Sigmoid colon (tissue), 4 donors: ENCODE measurements at regions not wholly inside any gene's neighbourhood (a gene's known extent, or its start where the extent isn't known, plus 50 kb on each side); places are given as distances from the start of the nearest gene placed in this dataset.

Source experiments
- POLR2AphosphoS5 ChIP-seq, 4 donors: sonication (generic); formaldehyde crosslinking; IDR thresholded peaks; one replicate each; pipeline ENCODE4 v1.6.1; 2017; ENCODE audit warnings: antibody characterized with exemption in 4 of 4
- TF ChIP-seq, protein P1 (sequence below), 4 experiments: fragments of 450-650 bp in 3 of 4; fragments of 200-600 bp in 1 of 4; IDR thresholded peaks; one replicate each; pipeline ENCODE4 v1.5.1; 2016 to 2019; ENCODE audit warnings: antibody characterized with exemption in 4 of 4, mild to moderate bottlenecking in 3 of 4, moderate library complexity in 2 of 4

DNA sequence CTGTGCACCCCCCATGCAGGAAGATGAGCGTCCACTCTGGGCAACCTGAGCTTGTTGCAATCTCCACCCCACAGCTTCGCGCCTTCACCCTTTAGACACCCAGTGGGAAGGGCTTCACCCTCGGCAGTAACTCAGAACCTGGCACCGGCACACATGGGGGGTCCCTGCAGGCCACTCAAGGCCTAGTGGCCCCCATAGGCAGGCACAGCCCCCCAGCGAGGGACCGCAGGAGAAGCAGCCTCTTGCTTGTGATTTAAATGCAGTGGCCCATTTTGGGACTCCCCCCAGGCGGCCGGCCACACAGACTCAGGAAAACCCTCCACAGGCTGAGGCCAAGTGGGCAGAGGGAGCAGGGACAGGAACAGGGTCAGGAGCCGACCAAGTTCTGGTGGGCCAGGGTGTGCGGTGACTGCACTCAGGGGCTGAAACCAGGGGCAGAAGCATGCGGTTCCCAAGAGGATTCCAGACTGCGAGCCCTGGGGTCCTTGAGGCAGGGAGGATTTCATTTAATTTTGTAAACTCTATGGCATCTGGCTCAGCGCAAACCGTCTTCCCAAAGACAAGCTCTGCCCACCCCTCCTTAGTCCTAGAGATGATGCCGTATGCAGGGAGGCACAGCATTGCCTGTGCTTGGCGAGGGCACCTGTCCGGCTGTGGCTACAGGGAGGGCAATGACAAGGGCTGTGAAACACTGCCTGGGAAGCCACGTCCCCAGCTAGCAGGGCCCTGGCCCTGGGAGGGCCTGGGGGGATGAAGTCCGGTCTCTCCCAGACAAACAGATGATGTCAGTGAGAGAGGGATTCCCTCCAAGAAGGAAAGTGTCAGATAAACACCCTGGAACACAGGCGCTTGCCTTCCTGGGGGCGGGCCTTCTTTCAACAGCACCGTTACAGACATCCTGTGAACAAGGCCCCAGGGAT is 52.9 kb upstream of the GPR31 start:
- TF ChIP-seq, protein P1, sequence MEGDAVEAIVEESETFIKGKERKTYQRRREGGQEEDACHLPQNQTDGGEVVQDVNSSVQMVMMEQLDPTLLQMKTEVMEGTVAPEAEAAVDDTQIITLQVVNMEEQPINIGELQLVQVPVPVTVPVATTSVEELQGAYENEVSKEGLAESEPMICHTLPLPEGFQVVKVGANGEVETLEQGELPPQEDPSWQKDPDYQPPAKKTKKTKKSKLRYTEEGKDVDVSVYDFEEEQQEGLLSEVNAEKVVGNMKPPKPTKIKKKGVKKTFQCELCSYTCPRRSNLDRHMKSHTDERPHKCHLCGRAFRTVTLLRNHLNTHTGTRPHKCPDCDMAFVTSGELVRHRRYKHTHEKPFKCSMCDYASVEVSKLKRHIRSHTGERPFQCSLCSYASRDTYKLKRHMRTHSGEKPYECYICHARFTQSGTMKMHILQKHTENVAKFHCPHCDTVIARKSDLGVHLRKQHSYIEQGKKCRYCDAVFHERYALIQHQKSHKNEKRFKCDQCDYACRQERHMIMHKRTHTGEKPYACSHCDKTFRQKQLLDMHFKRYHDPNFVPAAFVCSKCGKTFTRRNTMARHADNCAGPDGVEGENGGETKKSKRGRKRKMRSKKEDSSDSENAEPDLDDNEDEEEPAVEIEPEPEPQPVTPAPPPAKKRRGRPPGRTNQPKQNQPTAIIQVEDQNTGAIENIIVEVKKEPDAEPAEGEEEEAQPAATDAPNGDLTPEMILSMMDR (IDR thresholded peaks at IDR 0.05): no peak
- peak in 2 of 4 donors; percentile 10 to 14 for TF ChIP-seq POLR2AphosphoS5 (IDR thresholded peaks at IDR 0.05)
